Thyroid gland (tissue), 4 donors: ENCODE measurements at regions not wholly inside any gene's neighbourhood (a gene's known extent, or its start where the extent isn't known, plus 50 kb on each side); places are given as distances from the start of the nearest gene placed in this dataset.

Source experiments
- POLR2A ChIP-seq, 2 donors: fragments of 450-650 bp; IDR thresholded peaks; one replicate each; pipeline ENCODE4 v1.6.1; 2017; ENCODE audit warnings: antibody characterized with exemption in 2 of 2, mild to moderate bottlenecking in 2 of 2, moderate library complexity in 1 of 2
- TF ChIP-seq, protein P1 (sequence below), 6 experiments: fragments of 200-600 bp in 3 of 6; fragments of 450-650 bp in 3 of 6; sonication (generic) in 3 of 6; IDR thresholded peaks; one replicate each; pipeline ENCODE4 v1.5.1; 2016 to 2019; ENCODE audit warnings: antibody characterized with exemption in 6 of 6, mild to moderate bottlenecking in 2 of 6, inconsistent platforms in 1 of 6, moderate library complexity in 1 of 6

DNA sequence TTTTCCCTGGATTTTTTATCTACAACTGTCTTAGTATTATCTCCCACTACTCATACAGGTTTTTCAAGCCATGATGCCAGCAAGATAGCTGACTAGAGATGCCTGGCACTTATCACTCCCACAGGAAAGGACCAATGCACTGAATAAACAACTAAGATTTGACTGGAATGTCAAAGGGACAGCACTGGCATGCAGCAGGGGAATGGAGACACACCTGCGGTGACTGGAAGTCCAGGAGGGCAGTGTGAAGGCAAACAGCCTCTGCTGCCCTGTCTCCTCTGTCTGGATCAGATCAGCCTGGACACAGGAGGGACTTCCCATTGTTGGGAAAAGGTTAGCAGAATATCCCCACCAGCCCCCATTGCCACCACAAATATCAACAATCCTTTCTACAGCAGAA is 85.1 kb downstream of the TMEM237 start:
- TF ChIP-seq, protein P1, sequence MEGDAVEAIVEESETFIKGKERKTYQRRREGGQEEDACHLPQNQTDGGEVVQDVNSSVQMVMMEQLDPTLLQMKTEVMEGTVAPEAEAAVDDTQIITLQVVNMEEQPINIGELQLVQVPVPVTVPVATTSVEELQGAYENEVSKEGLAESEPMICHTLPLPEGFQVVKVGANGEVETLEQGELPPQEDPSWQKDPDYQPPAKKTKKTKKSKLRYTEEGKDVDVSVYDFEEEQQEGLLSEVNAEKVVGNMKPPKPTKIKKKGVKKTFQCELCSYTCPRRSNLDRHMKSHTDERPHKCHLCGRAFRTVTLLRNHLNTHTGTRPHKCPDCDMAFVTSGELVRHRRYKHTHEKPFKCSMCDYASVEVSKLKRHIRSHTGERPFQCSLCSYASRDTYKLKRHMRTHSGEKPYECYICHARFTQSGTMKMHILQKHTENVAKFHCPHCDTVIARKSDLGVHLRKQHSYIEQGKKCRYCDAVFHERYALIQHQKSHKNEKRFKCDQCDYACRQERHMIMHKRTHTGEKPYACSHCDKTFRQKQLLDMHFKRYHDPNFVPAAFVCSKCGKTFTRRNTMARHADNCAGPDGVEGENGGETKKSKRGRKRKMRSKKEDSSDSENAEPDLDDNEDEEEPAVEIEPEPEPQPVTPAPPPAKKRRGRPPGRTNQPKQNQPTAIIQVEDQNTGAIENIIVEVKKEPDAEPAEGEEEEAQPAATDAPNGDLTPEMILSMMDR (IDR thresholded peaks at IDR 0.05), result no peak
- no peak for TF ChIP-seq POLR2A (IDR thresholded peaks at IDR 0.05)
